ENCODE measurements at regions not wholly inside any gene's neighbourhood (a gene's known extent, or its start where the extent isn't known, plus 50 kb on each side); places are given as distances from the start of the nearest gene placed in this dataset.

GRCh38 chr13:46962281-46962941, 65.6 kb upstream of the HTR2A start:
- dilution Hi-C loops (cut with MboI; ENCODE audit: extremely low pct_ligation_motif_present, low sequenced_read_pairs) (no loop called here), intact Hi-C loops (cut with micrococcal nuclease) (no loop called here)
- H3K4me1 ChIP-seq (ENCODE audit: control insufficient read depth, extremely low read depth, insufficient read depth, low read length) = no peaks in the 10 kb centered on the region
- no peaks in the 10 kb centered on the region for H3K9me1 ChIP-seq (replicated peaks; ENCODE audit: control insufficient read depth, extremely low read depth, insufficient read depth, low read length)
- H3K36me3 ChIP-seq (ENCODE audit: control insufficient read depth in 2 of 2, extremely low read depth in 1 of 2, insufficient read depth in 2 of 2, low read length in 2 of 2) = no peaks in the 10 kb centered on the region
- H3K9me3 ChIP-seq (replicated peaks; ENCODE audit: control insufficient read depth, insufficient read depth, low read length) = no peaks in the 10 kb centered on the region
- no peak overlapping the region for H2AFZ ChIP-seq (ENCODE audit: low read depth, low read length)
- no peak for TF ChIP-seq GATA2 (IDR thresholded peaks at IDR 0.05; ENCODE audit: insufficient read depth, insufficient read length, low read depth, low read length)
- TF ChIP-seq FOS (IDR thresholded peaks at IDR 0.05; ENCODE audit: borderline replicate concordance, insufficient read depth, low read length) = no peak
- no peak for TF ChIP-seq CTCF (IDR thresholded peaks at IDR 0.05; ENCODE audit: extremely low read depth in 1 of 2, insufficient read depth in 1 of 2, low read depth in 1 of 2, low read length in 2 of 2)
- TF ChIP-seq MAX (IDR thresholded peaks at IDR 0.05; ENCODE audit: insufficient read depth, insufficient read length) = no peak
- TF ChIP-seq JUN (IDR thresholded peaks at IDR 0.05; ENCODE audit: borderline replicate concordance, insufficient read depth, insufficient read length, low read depth) = no peak
- TF ChIP-seq EZH2 (IDR thresholded peaks at IDR 0.05; ENCODE audit: borderline replicate concordance, low read depth, low read length, severe bottlenecking) = no peak
- no peak for TF ChIP-seq POLR2AphosphoS5 (IDR thresholded peaks at IDR 0.05; ENCODE audit: insufficient read depth, low read depth, low read length)
- TF ChIP-seq MYC (IDR thresholded peaks at IDR 0.05; ENCODE audit: low read depth, low read length) = no peak
- TF ChIP-seq POLR2A (IDR thresholded peaks at IDR 0.05; ENCODE audit: low read depth, low read length) = no peak
- FAIRE-seq = no peak
- H3K79me2 ChIP-seq (ENCODE audit: control insufficient read depth, insufficient read depth, low read length) = no peaks in the 10 kb centered on the region
- no peak for DNase-seq (ENCODE audit: low read depth, low spot score)
- H4K20me1 ChIP-seq (replicated peaks; ENCODE audit: control insufficient read depth, extremely low read depth, insufficient read depth, low read length) = no peaks in the 10 kb centered on the region
- no peak overlapping the region for H3K4me2 ChIP-seq (ENCODE audit: insufficient read depth, low read length)
- CTCF ChIA-PET = interaction anchor here (0.7 to 1.1 kb wide), 2 partner anchors 17 to 28 kb away, joined by 3 to 5 read pairs; no protein-coding TSS in a partner anchor
- POLR2A ChIA-PET = no interaction called here
- H3K4me3 ChIP-seq (replicated peaks in 1 of 3; ENCODE audit: insufficient read depth in 1 of 3, low read depth in 1 of 3, low read length in 3 of 3) = no peak overlapping the region
- no peaks in the 10 kb centered on the region for H3K27me3 ChIP-seq (ENCODE audit: control insufficient read depth in 2 of 2, insufficient read depth in 2 of 2, low read length in 2 of 2)
- no TSS peak for BruUV-seq (replicated peaks)
- no peak overlapping the region for H3K27ac ChIP-seq (ENCODE audit: insufficient read depth, low read depth, low read length)
- H3K9ac ChIP-seq (replicated peaks; ENCODE audit: extremely low read depth, insufficient read depth, low read length) = no peak overlapping the region
